ENCODE measurements at regions not wholly inside any gene's neighbourhood (a gene's known extent, or its start where the extent isn't known, plus 50 kb on each side); places are given as distances from the start of the nearest gene placed in this dataset.

GRCh38 chr10:123570051-123570897 lies 95.9 kb upstream of the GPR26 start:
- Histone ChIP-seq H3K79me2 (ENCODE audit: insufficient read depth, low read length) (no peaks in the 10 kb centered on the region), H3K27me3 (ENCODE audit: control insufficient read depth in 2 of 2, insufficient read depth in 2 of 2, low read length in 2 of 2) (no peaks in the 10 kb centered on the region), H3K4me2 (replicated peaks; ENCODE audit: extremely low read depth, low read length, poor library complexity, severe bottlenecking) (no peak overlapping the region), H3K9ac (ENCODE audit: insufficient read depth, low read length, poor library complexity, severe bottlenecking) (no peak overlapping the region), H3K4me1 (ENCODE audit: control insufficient read depth in 1 of 2, insufficient read depth in 2 of 2, low read length in 2 of 2) (no peaks in the 10 kb centered on the region), H2AFZ (ENCODE audit: insufficient read depth, low read depth, low read length, poor library complexity, severe bottlenecking) (no peak overlapping the region), H4K20me1 (ENCODE audit: insufficient read depth, low read length) (no peaks in the 10 kb centered on the region), H3K4me3 (replicated peaks in 1 of 3; ENCODE audit: low read depth in 2 of 3, low read length in 3 of 3) (no peak overlapping the region), H3K36me3 (replicated peaks in 1 of 2; ENCODE audit: control insufficient read depth in 1 of 2, insufficient read depth in 2 of 2, low read length in 2 of 2) (no peaks in the 10 kb centered on the region), H3K27ac (ENCODE audit: low read depth in 1 of 2, low read length in 2 of 2) (no peak overlapping the region), H3K9me3 (replicated peaks in 1 of 2; ENCODE audit: control insufficient read depth in 1 of 2, insufficient read depth in 1 of 2, low read length in 2 of 2) (no peaks in the 10 kb centered on the region)
- H3K36me3 Mint-ChIP-seq: no peaks in the 10 kb centered on the region
- TF ChIP-seq, protein P1, sequence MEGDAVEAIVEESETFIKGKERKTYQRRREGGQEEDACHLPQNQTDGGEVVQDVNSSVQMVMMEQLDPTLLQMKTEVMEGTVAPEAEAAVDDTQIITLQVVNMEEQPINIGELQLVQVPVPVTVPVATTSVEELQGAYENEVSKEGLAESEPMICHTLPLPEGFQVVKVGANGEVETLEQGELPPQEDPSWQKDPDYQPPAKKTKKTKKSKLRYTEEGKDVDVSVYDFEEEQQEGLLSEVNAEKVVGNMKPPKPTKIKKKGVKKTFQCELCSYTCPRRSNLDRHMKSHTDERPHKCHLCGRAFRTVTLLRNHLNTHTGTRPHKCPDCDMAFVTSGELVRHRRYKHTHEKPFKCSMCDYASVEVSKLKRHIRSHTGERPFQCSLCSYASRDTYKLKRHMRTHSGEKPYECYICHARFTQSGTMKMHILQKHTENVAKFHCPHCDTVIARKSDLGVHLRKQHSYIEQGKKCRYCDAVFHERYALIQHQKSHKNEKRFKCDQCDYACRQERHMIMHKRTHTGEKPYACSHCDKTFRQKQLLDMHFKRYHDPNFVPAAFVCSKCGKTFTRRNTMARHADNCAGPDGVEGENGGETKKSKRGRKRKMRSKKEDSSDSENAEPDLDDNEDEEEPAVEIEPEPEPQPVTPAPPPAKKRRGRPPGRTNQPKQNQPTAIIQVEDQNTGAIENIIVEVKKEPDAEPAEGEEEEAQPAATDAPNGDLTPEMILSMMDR (IDR thresholded peaks at IDR 0.05): no peak
- WGBS (ENCODE audit: insufficient coverage): 90% methylated on average over 15 of the region's 20 CpGs
- no peak overlapping the region for H3K27ac Mint-ChIP-seq
- DNase-seq: no peak
- H3K27me3 Mint-ChIP-seq (ENCODE audit: low read depth in 3 of 3): peaks cover 3 to 31% (median 16%) of the 10 kb centered on the region in 3 donors
- no peak overlapping the region for H3K4me3 Mint-ChIP-seq
- H3K4me1 Mint-ChIP-seq: no peaks in the 10 kb centered on the region
- H3K9me3 Mint-ChIP-seq: no peaks in the 10 kb centered on the region
- intact Hi-C loops (cut with micrococcal nuclease): no loop called here

GRCh38 chr10:123570898-123571515 lies 95.1 kb upstream of the GPR26 start:
- H3K4me2 ChIP-seq (replicated peaks; ENCODE audit: extremely low read depth, low read length, poor library complexity, severe bottlenecking): no peak overlapping the region
- H3K9ac ChIP-seq (ENCODE audit: insufficient read depth, low read length, poor library complexity, severe bottlenecking): no peak overlapping the region
- H3K27me3 Mint-ChIP-seq (ENCODE audit: low read depth in 3 of 3): peaks cover 3 to 30% (median 16%) of the 10 kb centered on the region in 3 donors
- H2AFZ ChIP-seq (ENCODE audit: insufficient read depth, low read depth, low read length, poor library complexity, severe bottlenecking): no peak overlapping the region
- intact Hi-C loops (cut with micrococcal nuclease): no loop called here
- H3K27me3 ChIP-seq (ENCODE audit: control insufficient read depth in 2 of 2, insufficient read depth in 2 of 2, low read length in 2 of 2): no peaks in the 10 kb centered on the region
- H3K4me3 ChIP-seq (replicated peaks in 1 of 3; ENCODE audit: low read depth in 2 of 3, low read length in 3 of 3): no peak overlapping the region
- no peaks in the 10 kb centered on the region for H3K4me1 Mint-ChIP-seq
- no peaks in the 10 kb centered on the region for H3K79me2 ChIP-seq (ENCODE audit: insufficient read depth, low read length)
- H3K36me3 Mint-ChIP-seq: no peaks in the 10 kb centered on the region
- no peak for DNase-seq
- H3K9me3 Mint-ChIP-seq: no peaks in the 10 kb centered on the region
- peak overlapping the region in 1 of 2 donors; percentile 6 for H3K4me3 Mint-ChIP-seq
- no peaks in the 10 kb centered on the region for H3K4me1 ChIP-seq (ENCODE audit: control insufficient read depth in 1 of 2, insufficient read depth in 2 of 2, low read length in 2 of 2)
- no peaks in the 10 kb centered on the region for H3K36me3 ChIP-seq (replicated peaks in 1 of 2; ENCODE audit: control insufficient read depth in 1 of 2, insufficient read depth in 2 of 2, low read length in 2 of 2)
- H3K27ac Mint-ChIP-seq: no peak overlapping the region
- H3K27ac ChIP-seq (ENCODE audit: low read depth in 1 of 2, low read length in 2 of 2): no peak overlapping the region
- 88% methylated on average over 5 of the region's 12 CpGs for WGBS (ENCODE audit: insufficient coverage)
- TF ChIP-seq, protein P1 (IDR thresholded peaks at IDR 0.05): no peak
- no peaks in the 10 kb centered on the region for H3K9me3 ChIP-seq (replicated peaks in 1 of 2; ENCODE audit: control insufficient read depth in 1 of 2, insufficient read depth in 1 of 2, low read length in 2 of 2)
- no peaks in the 10 kb centered on the region for H4K20me1 ChIP-seq (ENCODE audit: insufficient read depth, low read length)
